CD1c-positive myeloid dendritic cell (primary cell): ENCODE measurements at regions not wholly inside any gene's neighbourhood (a gene's known extent, or its start where the extent isn't known, plus 50 kb on each side); places are given as distances from the start of the nearest gene placed in this dataset.
"Not testable (repeated sequence)": the region's sequence is repeated elsewhere in the genome, so short reads cannot be mapped to it uniquely, and the experiment has no call there.

Experiments
- DNase-seq: peaks from one replicate; pipeline ENCODE4 v3.0.0-alpha.2; 2016; ENCODE audit errors: extremely low spot score

DNA sequence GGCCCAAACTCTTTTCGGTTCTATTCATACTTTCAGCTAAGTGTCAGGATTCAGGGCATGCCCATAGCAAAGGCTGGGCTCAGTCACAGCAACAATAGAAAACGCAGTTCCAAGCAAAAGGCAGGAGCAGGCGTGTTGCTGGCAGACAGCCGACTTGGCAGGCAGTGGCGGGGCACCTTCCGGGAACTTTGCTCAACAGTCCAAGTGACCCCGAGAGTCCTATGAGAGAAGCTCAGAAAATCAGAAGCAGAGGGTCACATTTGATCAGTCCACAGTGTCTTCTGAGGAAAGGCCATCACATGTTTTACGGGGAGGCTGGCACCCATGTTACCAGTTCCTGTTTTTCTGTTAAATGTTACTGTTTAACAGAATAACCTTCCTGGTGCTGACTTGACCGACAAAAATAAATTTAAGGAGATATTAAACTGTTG is 115.0 kb downstream of the DACT1 start:
- peak; percentile 86 for DNase-seq

DNA sequence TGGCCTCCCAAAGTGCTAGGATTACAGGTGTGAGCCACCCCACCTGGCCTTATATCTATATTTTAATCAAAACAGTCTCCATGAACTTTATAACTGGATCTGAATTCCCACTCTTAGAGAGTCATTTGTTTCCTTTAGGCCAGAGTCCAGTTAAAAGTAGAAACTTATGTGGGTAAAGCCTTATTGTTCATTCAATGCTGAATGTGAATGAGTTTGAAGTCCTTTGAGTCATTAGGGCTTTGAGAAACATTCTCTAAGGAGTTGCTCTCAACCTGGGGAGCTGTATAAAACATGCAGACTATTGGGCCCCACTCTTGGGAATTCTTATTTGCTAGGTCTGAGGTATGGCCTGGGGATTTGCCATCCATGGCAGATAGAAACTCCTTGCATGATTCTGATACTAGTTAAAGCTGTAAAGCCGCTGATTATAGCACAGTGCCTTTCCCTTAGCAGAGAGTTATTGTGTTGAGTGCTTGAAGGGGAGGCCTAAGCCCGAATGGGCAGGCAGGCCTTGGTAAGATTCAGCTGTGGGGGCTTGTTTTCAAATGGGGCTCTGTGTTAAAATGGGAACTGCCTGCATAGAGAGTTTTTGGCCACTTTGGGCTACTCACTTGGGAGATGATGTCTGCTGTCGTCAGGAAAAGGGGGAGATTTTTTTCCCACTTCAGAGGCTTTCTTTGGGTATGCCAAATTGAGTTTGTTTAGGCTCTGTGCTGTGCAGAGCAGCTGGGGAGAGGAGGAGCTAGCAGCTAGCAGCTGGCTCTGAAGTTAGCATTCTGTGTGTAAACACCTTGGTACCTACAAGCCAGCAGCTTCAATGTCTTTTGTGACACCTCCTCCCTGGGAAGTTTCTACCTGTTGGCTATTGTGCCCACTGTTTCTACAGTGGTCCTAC is 117.5 kb downstream of the DACT1 start:
- DNase-seq, result no peak

DNA sequence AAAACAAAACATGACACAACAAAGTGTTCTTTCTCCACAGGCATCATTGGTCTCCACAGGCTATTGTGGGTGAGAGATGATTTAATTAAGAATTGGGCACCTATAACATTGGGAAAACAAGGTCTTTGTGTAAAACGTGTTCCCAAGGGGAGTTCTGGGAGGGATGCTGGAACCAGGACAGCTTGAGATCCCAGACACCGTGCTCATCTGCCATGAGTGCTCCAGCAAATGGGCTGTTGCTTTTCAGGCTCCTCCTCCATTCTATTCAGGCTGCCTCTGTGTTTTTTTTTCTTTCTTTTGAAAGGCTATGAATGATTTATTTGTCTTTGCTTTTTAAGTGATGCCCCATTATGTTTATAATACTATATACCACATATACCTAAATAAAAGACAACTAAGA is 122.4 kb downstream of the DACT1 start:
- no peak for DNase-seq

DNA sequence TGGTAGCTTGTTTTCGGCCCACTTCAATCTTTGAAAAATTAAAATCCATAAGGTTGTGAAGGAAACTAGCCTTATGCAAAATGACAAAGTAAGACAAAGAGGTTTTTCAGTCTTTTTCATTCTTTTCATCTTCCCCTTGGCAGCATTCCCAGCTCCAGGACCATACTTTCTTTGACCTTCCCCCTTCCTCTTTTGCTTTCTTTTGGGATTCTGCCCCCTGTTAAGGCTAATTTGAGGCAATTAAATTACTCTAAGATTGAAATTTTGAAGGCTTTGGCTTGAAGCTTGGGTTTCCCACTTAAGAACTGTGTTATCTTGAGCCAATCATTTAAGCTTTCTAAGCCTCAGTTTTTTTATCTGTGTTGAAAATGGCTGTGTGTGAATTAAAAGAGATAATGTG is 124.9 kb downstream of the DACT1 start:
- no peak for DNase-seq

DNA sequence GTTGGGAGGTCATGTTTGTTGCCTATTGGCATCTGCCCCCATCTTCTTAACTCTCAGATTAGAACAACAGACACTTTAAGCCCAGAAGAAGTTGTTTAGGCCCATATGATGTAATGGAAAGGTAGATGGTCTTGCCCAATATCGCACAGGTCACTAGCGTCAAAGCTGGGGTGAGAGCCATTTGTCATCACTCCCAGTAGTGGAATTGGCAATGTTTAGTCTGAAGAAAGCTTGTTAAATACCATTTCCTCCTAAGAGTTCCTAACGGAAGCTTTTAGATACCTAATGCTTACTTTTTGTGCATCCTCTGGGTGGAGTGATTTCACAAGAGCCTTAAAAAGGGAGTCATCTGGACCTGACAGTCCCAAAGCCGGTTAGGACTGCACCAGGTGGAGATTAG is 125.4 kb downstream of the DACT1 start:
- no peak for DNase-seq

DNA sequence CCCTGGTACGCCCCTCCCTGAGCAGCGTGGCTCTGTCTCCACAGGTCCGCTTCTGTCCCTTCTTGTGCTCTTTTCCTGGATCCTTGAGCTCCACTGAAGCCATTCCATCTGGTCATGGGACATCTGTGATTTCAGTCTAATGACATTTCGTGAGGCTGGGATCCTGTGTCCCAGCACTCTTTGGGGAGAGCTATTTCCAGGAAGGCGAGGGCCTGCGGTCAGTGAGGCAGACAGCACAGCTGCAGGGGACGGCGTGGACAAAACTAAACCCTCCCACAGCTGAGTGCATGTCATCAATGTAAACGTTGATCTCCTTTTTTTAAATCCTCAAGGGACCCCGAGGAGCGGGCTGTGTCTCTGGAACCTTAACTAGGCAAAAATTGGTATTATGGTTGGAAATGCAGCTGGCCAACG is 127.7 kb downstream of the DACT1 start:
- no peak for DNase-seq

DNA sequence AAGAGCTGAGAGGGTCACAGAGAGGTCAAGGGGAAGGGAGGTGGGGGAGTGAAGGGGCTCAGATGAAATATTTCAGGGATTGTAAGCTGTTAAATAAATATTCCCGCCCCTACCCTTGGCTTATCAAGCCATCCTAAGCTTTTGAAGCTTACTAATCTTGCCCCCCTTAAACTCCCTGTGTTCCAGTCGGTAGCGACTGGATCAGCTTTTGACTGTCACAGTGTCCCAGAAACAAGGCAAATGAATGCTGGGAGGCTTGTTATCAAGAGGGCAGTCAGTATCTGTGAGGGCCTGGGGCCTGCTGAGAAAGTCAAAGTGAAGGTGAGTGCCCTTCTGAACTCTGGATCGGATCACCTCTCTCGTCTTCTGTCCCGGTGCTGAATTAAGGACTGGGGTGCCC is 128.1 kb downstream of the DACT1 start:
- no peak for DNase-seq

DNA sequence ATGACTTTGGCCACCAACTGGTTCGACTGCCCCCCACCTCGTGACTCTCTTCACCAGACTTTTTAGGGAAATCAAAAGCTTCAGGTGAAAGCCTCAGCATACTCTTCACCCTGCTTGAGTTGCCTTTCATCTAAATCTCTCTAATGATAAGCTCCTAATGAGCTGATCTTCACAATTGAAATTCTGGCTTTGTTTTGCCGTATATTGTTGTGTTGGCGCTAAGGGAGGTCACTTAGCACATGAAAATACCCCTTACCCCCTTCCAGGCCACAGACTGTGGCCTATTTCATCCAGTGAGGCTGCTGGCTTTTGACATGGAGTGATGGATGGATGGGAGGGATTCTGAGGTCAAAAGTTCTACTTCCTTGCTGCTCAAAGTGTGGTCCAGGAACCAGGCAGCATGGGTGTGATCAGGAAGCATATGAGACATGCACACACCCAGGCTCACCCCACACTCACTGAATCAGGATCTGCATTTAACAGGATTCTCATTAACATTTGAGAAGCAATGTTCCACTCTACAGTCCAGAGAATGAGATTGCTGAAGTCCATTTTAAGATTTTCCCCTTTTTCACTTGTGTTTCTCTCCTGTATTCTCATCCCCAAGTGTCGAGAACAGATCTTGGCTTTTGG is 131.4 kb downstream of the DACT1 start:
- no peak for DNase-seq

DNA sequence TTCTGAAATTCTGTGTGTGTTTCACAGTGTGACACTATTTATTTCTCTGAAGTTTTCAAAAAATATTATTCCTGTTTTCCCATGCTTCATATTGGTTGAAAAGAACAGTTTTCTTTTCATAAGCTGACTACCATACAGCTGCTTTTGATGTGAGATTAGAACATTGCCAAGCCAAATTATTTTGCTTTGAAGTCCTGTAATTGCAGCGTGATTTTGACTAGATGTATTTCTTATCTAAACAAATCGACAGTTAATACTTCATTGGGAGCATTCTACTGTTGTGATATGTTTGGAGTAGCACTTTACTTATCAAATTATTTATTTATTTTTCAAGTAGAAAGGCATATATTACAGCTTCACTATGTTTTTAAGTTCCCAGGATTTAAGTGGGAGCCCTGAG is 132.0 kb downstream of the DACT1 start:
- no peak for DNase-seq

DNA sequence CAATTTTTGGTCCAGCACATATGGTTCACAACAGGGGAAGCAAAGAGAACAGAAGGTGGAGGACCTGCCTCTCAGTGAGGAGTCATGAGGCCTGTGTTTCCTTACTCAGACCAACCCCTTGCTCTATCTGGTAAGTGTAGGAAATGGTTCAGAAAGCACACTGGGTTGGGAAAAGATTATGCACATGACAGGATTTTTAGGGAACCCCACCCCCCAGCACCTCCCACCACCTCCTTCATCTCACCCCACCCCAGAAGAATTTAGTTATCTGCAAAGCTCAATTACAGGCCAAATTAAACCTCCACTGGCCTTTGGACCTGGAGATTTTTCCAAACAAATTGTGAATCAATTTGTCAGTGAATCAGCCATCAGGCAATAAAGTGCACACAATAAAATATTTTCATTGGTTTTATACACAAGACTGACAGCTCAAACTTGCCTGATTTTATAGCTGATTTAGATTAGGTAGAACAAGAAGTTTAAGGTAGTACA is 132.8 kb downstream of the DACT1 start:
- no peak for DNase-seq

DNA sequence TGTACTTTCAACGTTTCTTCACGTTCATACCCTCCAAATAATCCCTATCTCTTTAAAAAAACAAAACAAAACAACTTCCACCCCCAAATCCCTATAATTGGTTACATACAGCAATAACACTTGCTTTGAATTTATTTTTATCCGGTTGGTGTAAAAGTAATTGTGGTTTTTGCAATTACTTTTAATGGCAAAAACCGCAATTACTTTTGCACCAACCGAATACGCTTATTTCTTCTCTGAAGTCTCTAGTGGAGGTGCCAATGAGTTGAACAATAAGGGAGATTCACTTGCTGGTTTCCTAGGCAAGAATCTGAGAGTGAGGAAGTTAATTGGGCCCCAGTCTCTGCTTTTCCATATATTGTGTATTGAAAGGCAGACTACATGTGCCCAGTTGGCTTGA is 133.3 kb downstream of the DACT1 start:
- DNase-seq, result no peak

DNA sequence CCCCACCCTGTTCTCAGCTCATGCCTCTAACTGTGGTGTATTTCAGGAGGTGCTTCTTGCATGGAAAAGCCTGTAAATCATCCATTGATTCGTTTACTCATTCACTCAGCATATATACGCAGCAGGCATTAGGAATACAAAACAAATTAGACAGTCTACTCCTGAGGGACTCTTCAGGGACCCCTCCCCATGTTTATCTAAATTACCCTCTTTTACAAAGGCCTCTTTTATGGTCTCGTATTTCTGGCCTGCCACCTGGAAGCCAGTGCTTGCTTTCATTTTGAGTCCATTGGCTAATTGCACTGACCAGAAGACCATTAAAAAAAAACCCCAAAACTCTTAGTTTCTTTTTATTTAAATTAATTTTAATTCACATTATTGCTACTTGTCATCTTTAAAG is 134.4 kb downstream of the DACT1 start:
- DNase-seq, result no peak

DNA sequence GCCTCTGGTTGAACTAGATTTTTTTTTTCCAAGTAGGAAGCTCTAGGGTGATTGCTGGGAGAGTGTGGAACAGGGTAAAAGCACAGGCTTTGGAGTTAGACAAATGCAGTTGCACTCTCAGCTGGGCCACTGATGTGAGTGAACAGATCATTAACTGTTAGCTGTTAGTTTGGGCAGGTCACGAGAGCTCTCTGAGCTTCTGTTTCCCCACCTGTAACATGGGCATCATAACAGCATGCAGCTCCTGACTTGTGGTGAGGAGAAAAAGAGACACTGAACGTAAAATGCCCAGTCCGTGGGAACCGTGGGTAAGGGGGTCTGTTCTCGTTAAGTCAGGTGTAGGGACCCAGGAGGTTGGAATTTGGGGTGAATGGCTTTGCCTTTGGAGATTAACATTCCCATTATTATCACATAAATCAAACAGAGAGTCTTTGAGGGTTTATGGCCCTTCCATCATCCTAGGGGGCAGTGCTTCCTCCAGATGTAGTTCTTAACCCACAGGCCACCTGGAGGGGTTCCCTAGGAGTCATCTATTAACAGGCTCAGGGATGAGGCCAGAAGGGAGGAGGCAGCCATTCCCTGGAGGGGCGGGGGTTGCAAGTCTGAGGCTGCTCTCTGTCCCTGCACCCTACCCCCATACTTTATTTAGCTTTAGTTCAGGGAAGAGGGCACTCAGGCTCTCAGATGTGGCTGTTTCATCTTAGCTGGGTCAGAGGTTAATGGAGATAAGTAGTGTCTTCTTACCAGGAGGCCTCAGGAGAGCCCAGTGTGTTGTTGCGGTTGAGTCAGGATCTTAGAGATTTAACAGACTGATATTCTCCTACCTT is 135.2 kb downstream of the DACT1 start:
- DNase-seq, result no peak

DNA sequence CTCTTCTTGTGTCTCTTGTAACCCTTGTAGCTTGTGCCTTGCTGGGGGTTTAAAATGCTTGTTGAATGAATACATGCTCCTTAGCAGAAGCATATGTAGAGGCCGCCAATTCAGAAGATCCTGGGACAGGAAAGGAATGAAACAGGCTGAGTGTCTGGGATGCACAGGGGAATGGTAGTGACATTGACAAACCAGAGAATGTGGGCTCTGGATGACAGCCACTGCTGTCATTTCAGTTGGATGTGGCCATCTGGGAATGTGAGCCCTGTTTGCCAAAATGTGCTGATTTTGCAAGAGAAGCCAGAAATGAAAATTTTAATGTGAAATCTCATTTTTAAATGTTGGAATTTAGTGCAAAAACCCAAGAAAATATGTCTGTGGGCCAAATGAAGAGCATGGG is 136.8 kb downstream of the DACT1 start:
- DNase-seq, result no peak

DNA sequence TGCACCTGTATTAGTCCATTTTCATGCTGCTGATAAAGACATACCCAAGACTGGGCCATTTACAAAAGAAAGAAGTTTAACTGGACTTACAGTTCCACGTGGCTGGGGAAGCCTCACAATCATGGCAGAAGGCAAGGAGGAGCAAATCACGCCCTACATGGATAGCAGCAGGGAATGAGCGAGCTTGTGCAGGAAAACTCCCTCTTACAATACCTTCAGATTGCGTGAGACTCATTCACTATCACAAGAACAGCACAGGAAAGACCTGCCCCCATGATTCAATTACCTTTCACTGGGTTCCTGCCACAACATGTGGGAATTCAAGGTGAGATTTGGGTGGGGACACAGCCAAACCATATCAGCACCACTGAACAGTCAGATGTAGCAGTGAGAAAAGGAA is 137.4 kb downstream of the DACT1 start:
- not testable (repeated sequence) for DNase-seq

DNA sequence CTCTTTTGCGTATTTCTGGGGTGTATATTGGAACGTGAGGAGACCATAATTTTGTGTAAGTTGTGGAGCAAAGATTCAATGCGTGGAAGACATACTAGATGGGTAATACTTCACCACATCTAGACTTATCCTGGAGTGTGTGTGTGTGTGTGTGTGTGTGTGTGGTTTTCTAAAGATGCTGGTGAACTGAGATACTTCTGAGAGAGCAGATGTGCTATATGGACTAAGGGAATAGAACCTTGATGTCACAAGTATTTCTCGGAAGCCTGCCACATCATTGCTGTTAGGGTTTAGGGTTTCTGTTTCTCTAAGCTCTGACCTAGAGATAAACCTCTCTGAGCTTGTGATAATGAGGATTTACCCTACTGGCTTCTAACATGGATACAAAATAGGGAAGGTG is 138.8 kb downstream of the DACT1 start:
- DNase-seq, result no peak

DNA sequence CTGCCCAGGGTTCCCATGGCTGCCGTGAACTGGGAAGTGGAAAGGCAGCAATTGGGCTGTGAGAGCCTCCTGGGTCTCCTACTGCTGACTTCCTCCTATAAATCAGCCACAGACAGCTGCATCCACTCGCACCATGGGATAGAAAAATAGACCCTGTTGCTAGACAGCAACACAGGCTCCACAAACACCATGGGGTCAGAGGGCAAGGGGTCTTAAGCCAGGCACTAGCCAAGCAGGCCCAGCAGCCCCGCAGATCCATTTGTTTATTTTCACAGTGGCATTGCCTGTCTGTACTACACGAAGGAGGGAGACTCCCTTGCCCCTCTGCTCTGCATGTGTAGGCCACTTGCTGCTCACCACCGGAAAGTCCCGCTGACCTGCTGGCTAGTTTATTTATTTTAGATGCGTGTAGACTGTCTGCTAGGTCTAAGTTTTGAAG is 139.8 kb downstream of the DACT1 start:
- no peak for DNase-seq

DNA sequence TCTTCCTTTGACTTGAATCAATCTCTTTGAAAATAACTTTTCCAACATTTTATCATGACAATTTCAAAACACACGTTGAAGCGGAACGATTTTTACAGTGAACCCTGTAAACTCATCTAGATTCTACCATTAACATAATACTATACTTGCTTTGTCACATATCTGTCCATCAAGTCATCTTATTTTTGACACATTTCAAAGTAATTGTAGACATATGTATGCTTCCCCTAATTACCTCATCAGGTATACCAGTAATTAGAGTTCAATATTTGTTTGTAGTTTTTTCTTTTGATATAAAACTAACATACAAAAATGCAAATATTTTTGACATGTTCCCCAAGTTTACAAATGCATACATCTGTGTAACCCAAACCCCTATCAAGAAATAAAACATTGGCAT is 140.4 kb downstream of the DACT1 start:
- no peak for DNase-seq

DNA sequence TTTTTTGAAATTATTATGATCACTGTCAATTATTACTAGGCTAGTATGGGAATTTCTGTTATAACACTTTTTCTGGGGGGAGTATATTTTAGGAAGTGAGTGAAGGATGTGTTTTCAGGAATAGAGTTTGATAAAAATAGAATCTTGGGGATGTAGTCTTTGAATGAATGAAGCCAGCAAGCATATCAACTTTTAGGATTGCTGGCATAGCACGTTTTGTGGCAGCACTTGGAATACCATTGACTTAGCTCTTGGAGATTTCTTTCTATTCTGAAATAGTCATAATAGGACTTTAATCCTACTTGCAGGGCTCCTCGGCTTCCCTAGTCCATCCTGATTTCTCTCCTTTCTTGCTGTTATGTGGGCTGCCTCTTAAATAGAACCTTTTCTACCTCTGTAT is 141.6 kb downstream of the DACT1 start:
- no peak for DNase-seq

DNA sequence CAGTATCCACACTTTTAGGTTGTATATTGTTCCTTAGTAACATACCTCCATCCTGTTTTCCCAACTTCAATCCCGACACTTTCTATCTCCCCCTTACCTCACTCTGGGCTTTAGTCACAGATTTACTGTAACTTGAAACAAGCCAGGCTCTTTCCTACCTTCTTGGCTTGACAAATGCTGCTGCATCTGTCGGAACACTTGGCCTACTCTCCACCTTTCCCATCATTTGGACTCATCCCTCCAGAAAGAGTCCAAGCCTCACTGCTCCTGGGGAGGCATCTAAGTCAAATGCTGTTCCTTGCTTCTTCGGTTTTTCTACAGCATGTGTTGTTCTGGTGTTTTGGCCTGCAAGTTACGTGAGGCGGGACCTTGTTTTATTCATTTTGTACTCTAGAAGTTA is 142.4 kb downstream of the DACT1 start:
- DNase-seq, result no peak

DNA sequence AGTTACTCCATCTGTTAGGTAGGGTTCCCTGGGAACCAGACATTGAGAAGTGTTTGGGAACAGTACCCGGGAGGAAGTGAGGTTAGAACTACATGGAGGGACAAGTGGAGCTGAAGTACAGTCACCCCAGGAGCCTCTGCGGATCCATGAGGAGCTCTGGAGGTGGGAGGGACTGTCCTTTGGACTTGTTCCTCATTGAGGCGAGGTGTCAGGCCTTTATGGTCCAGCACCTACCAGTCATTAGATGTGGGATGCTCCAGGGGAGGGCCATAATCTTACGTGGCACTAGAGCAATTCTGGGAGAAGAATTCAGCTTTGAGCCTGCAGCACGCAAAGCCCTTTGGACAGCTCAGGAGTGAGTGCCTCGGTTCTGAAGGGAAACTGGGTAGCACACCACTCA is 142.8 kb downstream of the DACT1 start:
- DNase-seq, result no peak

DNA sequence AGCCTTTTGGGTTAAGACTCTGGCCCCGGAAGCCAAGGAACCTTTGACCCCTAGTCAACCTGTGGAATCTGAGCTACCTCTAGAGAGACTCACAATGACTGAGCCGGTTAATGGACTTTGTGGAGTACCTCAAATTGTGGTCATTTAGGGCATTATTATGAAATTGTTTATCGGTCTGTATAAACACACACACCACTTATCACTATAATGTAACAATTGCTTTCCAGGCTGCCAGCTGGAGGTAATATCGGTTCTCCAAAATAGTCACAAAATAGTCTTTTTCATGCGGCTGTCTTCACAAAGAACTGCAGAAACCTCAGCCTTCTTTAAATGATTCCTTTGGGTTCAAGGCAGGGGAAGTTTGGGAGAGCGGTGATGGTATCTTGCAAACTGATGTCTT is 144.2 kb downstream of the DACT1 start:
- no peak for DNase-seq
